ENCODE measurements at regions not wholly inside any gene's neighbourhood (a gene's known extent, or its start where the extent isn't known, plus 50 kb on each side); places are given as distances from the start of the nearest gene placed in this dataset.

- Histone ChIP-seq H4K20me1 (replicated peaks in 1 of 2; ENCODE audit: control insufficient read depth in 1 of 2, insufficient read depth in 2 of 2, low read length in 2 of 2) (no peaks in the 10 kb centered on the region), H4K5ac (ENCODE audit: insufficient read length, low read depth, low read length) (no peak overlapping the region), H2BK5ac (ENCODE audit: low read depth, low read length) (no peak overlapping the region), H3K56ac (replicated peaks; ENCODE audit: insufficient read length, low read depth, low read length) (no peak overlapping the region), H2BK120ac (replicated peaks; ENCODE audit: low read depth, low read length) (no peak overlapping the region), H3K27ac (ENCODE audit: low read depth, low read length) (no peak overlapping the region), H3K4me1 (replicated peaks in 1 of 4; ENCODE audit: control insufficient read depth in 3 of 4, insufficient read depth in 4 of 4, low read length in 3 of 4) (no peaks in the 10 kb centered on the region), H4K8ac (ENCODE audit: extremely low read depth, insufficient read depth, low read length) (no peak overlapping the region), H3K9me3 (ENCODE audit: insufficient read depth in 2 of 2, low read depth in 1 of 2, low read length in 1 of 2) (peaks cover 0 to 5% of the 10 kb centered on the region in 2 experiments; a peak in 1 of 4 replicates), H3K4me2 (ENCODE audit: insufficient read depth in 1 of 2, low read depth in 2 of 2, low read length in 2 of 2) (no peak overlapping the region), H3K23me2 (ENCODE audit: low read depth, low read length) (no peaks in the 10 kb centered on the region), H3K18ac (ENCODE audit: extremely low read depth, low read length) (no peak overlapping the region), H2BK12ac (ENCODE audit: low read depth, low read length) (no peak overlapping the region), H2AK5ac (ENCODE audit: low read depth, low read length) (no peak overlapping the region), H2AFZ (ENCODE audit: low read length) (no peak overlapping the region), H3K14ac (ENCODE audit: insufficient read length) (no peak overlapping the region), H3K36me3 (ENCODE audit: control insufficient read depth in 2 of 4, insufficient read depth in 4 of 4, low read length in 3 of 4) (no peaks in the 10 kb centered on the region), H4K91ac (replicated peaks; ENCODE audit: insufficient read length, low read length) (no peak overlapping the region), H3K23ac (ENCODE audit: insufficient read length) (no peak overlapping the region), H2BK20ac (ENCODE audit: low read length) (no peak overlapping the region), H3K27me3 (replicated peaks in 1 of 4; ENCODE audit: control insufficient read depth in 3 of 4, extremely low read depth in 1 of 4, insufficient read depth in 3 of 4, low read length in 3 of 4) (no peaks in the 10 kb centered on the region), H2BK15ac (ENCODE audit: low read length) (no peak overlapping the region), H3K79me2 (ENCODE audit: control insufficient read depth in 1 of 2, insufficient read depth in 2 of 2, low read length in 2 of 2) (no peaks in the 10 kb centered on the region), H3K4ac (replicated peaks; ENCODE audit: insufficient read length, low read depth, low read length) (no peak overlapping the region), H3K9ac (replicated peaks in 1 of 4; ENCODE audit: extremely low read depth in 1 of 4, low read depth in 3 of 4, low read length in 3 of 4) (no peak overlapping the region), H3K79me1 (ENCODE audit: low read depth, low read length) (no peaks in the 10 kb centered on the region), H3K4me3 (ENCODE audit: extremely low read depth in 1 of 4, insufficient read depth in 2 of 4, low read depth in 3 of 4, low read length in 4 of 4) (no peak overlapping the region)
- FAIRE-seq, result no peak
- 92% methylated on average over 5 of the region's 5 CpGs; no CpG with 5 or more reads in 1 of the 2 experiments for WGBS, 2 experiments (ENCODE audit: extremely low coverage in 1 of 2, insufficient coverage in 1 of 2, insufficient read length in 1 of 2, insufficient replicate concordance in 2 of 2, low coverage in 1 of 2, low lambda C conversion rate in 2 of 2, missing lambda C conversion rate in 1 of 2)
- ChIA-PET POLR2A (ENCODE audit: partially characterized antibody) (no interaction called here), CTCF (ENCODE audit: partially characterized antibody) (interaction anchor here (1.2 to 1.3 kb wide), 3 partner anchors 13 to 282 kb away, joined by 3 read pairs; no protein-coding TSS in a partner anchor)
- no peak for DNase-seq (ENCODE audit: low read depth in 1 of 2, low spot score in 2 of 2)
- TF ChIP-seq FOSL1 (IDR thresholded peaks at IDR 0.05; ENCODE audit: insufficient read depth, low read depth, low read length) (no peak), BCL11A (IDR thresholded peaks at IDR 0.05; ENCODE audit: low read depth in 2 of 2, low read length in 2 of 2) (no peak), SP1 (IDR thresholded peaks at IDR 0.05; ENCODE audit: low read depth, low read length) (no peak), CHD2 (IDR thresholded peaks at IDR 0.05; ENCODE audit: low read length) (no peak), PHF8 (conservative IDR thresholded peaks at IDR 0.05; ENCODE audit: low read depth, low read length) (no peak), CTCF (IDR thresholded peaks at IDR 0.05; ENCODE audit: control extremely low read depth in 1 of 3, insufficient read depth in 1 of 3, low read depth in 1 of 3, low read length in 3 of 3) (no peak), NANOG (IDR thresholded peaks at IDR 0.05; ENCODE audit: insufficient read depth, low read depth, low read length, poor library complexity, severe bottlenecking) (no peak), POU5F1 (IDR thresholded peaks at IDR 0.05; ENCODE audit: low read depth, low read length) (no peak), SP2 (IDR thresholded peaks at IDR 0.05; ENCODE audit: low read length) (no peak)
Measured at GRCh38 chr7:92898798-92899197, 62.4 kb upstream of the CDK6 start.
